ENCODE measurements at regions not wholly inside any gene's neighbourhood (a gene's known extent, or its start where the extent isn't known, plus 50 kb on each side); places are given as distances from the start of the nearest gene placed in this dataset.

DNA sequence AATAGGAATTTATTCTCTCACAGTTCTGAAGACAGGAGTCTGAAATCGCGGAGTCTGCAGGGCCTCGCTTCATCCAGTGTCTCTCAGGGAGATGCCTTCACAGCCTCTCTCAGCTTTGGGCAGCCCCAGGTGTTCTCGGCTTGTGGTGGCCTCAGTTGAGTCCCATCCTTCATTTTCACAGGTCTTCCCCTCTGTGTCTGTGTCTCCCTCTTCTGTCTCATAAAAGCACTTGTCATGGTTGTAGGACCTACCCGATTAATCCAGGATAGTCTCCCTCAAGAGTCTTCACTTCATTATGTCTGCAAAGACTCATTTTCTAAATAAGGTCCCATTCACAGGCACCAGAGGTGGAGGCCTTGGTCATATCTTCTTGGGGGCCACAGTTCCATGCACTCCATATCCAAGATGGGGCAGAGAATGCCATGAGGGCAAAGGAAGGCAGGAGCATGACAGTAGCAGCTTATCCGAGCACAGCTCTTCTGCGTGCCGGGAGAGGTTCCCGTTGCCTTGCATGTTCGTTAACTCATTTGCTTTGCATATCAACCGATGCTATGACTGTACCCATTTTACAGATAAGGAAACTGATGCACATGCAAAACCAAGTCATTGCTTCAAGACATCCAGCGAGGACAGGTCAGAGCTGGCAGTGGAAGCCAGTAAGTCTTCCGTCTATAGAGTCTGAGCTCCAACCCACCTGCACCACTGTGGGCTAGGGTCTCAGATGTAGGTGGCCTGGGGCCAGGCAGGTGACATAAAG, 363.8 kb upstream of the SULF2 start:
- no peak for DNase-seq (ENCODE audit: low spot score, unreplicated experiment)
- no peaks in the 10 kb centered on the region for H3K4me1 Mint-ChIP-seq (ENCODE audit: low read depth)
- H3K9me3 Mint-ChIP-seq (ENCODE audit: low read depth), result no peaks in the 10 kb centered on the region
- no peaks in the 10 kb centered on the region for H3K36me3 Mint-ChIP-seq (ENCODE audit: insufficient read depth)
- H3K27me3 Mint-ChIP-seq, result peaks cover 7% of the 10 kb centered on the region
- no peak overlapping the region for H3K27ac Mint-ChIP-seq
- no peak overlapping the region for H3K4me3 Mint-ChIP-seq (ENCODE audit: low read depth)
- TF ChIP-seq, protein P1, sequence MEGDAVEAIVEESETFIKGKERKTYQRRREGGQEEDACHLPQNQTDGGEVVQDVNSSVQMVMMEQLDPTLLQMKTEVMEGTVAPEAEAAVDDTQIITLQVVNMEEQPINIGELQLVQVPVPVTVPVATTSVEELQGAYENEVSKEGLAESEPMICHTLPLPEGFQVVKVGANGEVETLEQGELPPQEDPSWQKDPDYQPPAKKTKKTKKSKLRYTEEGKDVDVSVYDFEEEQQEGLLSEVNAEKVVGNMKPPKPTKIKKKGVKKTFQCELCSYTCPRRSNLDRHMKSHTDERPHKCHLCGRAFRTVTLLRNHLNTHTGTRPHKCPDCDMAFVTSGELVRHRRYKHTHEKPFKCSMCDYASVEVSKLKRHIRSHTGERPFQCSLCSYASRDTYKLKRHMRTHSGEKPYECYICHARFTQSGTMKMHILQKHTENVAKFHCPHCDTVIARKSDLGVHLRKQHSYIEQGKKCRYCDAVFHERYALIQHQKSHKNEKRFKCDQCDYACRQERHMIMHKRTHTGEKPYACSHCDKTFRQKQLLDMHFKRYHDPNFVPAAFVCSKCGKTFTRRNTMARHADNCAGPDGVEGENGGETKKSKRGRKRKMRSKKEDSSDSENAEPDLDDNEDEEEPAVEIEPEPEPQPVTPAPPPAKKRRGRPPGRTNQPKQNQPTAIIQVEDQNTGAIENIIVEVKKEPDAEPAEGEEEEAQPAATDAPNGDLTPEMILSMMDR (IDR thresholded peaks at IDR 0.05; ENCODE audit: unreplicated experiment), result no peak

DNA sequence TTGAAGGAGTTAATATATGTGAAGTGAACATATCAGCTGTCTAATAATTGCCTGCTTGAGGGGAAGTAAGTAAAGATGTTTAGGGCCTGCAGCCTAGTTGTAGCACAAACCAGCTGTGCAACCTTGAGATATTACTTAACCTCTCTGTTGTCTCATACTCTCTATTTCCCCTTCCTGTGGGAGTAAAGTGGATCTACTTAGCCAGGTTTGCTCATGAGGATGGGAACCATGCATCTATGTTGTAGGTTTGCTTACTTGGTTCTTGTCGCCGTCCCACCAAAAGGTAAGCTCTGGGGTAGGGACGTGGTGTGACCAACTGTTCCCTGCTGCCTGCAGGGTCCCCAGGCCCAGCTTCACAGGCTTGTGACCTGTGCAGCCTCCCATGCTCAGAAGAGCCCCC, 362.7 kb upstream of the SULF2 start:
- Mint-ChIP-seq H3K4me3 (ENCODE audit: low read depth) (no peak overlapping the region), H3K27ac (no peak overlapping the region), H3K36me3 (ENCODE audit: insufficient read depth) (no peaks in the 10 kb centered on the region), H3K4me1 (ENCODE audit: low read depth) (no peaks in the 10 kb centered on the region), H3K9me3 (ENCODE audit: low read depth) (no peaks in the 10 kb centered on the region), H3K27me3 (peaks cover 7% of the 10 kb centered on the region)
- no peak for DNase-seq (ENCODE audit: low spot score, unreplicated experiment)
- TF ChIP-seq, protein P1 (IDR thresholded peaks at IDR 0.05; ENCODE audit: unreplicated experiment), result no peak

DNA sequence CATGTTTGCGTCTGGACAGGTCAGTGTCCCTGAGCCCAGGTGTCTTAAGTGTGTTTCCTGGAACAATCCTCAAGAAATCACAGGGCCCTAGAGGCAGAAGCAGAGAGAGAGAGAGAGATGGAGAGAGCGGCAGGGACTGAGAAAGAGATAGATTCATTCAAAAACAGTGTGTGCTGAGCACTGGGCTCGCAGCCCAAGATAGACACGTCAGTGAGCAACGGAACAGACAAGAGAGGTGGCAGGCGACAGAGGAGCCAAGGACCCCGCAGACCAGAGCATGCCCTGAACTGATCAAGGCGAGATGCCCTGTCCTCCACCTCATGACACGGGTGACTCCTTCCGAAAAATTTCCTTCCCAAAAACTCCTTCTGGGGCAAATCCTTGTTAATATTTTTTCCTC, 362.0 kb upstream of the SULF2 start:
- TF ChIP-seq, protein P1 (IDR thresholded peaks at IDR 0.05; ENCODE audit: unreplicated experiment), result no peak
- DNase-seq (ENCODE audit: low spot score, unreplicated experiment), result no peak
- no peaks in the 10 kb centered on the region for H3K4me1 Mint-ChIP-seq (ENCODE audit: low read depth)
- no peak overlapping the region for H3K27ac Mint-ChIP-seq
- no peak overlapping the region for H3K4me3 Mint-ChIP-seq (ENCODE audit: low read depth)
- no peaks in the 10 kb centered on the region for H3K9me3 Mint-ChIP-seq (ENCODE audit: low read depth)
- no peaks in the 10 kb centered on the region for H3K36me3 Mint-ChIP-seq (ENCODE audit: insufficient read depth)
- peaks cover 7% of the 10 kb centered on the region for H3K27me3 Mint-ChIP-seq

DNA sequence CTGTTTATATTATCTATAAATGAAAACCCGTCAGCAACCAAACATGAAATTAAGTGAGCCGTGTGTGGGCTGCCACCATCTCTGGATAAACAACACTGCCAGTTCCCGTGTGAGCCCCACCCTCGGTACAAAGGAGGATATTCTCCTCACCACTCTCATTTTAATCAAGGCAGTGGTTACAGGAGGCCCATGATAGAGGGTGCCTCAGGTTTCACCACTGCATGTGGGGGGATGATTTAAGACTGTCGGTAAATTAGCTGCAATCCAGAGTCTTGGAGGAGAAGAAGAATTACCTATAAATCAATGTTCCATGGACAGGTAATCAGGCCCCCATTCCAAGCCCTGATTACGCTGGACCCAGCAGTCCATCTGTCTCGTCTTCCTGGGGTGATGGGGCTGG, 361.6 kb upstream of the SULF2 start:
- H3K4me3 Mint-ChIP-seq (ENCODE audit: low read depth), result no peak overlapping the region

DNA sequence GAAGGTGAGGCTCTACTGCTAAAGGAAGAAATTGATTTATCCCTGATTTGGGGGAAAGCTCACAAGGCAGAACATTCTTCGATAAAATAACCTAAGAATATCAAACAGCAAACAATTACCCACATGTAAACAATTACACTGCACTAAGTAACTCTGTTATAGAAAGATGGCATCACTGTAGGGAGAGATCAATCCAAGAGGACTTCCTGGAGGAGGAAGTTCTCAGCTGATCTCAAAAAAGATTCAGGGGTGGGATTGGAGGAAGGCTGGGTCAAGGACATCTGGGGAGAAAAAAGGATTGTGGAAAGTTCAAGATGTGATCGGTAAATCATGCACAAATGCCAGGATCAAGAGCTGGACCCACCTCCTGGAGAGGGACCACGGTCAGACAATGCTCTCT, 361.0 kb upstream of the SULF2 start:
- H3K4me3 Mint-ChIP-seq (ENCODE audit: low read depth), result no peak overlapping the region
- H3K4me1 Mint-ChIP-seq (ENCODE audit: low read depth), result no peaks in the 10 kb centered on the region
- H3K36me3 Mint-ChIP-seq (ENCODE audit: insufficient read depth), result peaks cover 4% of the 10 kb centered on the region
- TF ChIP-seq, protein P1 (IDR thresholded peaks at IDR 0.05; ENCODE audit: unreplicated experiment), result no peak
- H3K27ac Mint-ChIP-seq, result no peak overlapping the region
- no peak for DNase-seq (ENCODE audit: low spot score, unreplicated experiment)
- H3K9me3 Mint-ChIP-seq (ENCODE audit: low read depth), result peaks cover 4% of the 10 kb centered on the region
- H3K27me3 Mint-ChIP-seq, result peaks cover 3% of the 10 kb centered on the region

More for the DNA sequence above, 361.6 kb upstream of the SULF2 start:
- H3K4me1 Mint-ChIP-seq (ENCODE audit: low read depth), result no peaks in the 10 kb centered on the region
- no peaks in the 10 kb centered on the region for H3K36me3 Mint-ChIP-seq (ENCODE audit: insufficient read depth)
- no peaks in the 10 kb centered on the region for H3K9me3 Mint-ChIP-seq (ENCODE audit: low read depth)
- peaks cover 7% of the 10 kb centered on the region for H3K27me3 Mint-ChIP-seq
- no peak for DNase-seq (ENCODE audit: low spot score, unreplicated experiment)
- H3K27ac Mint-ChIP-seq, result no peak overlapping the region
- TF ChIP-seq, protein P1 (IDR thresholded peaks at IDR 0.05; ENCODE audit: unreplicated experiment), result no peak

Data from progenitor cell of endocrine pancreas (in vitro differentiated cells).